ENCODE measurements at regions not wholly inside any gene's neighbourhood (a gene's known extent, or its start where the extent isn't known, plus 50 kb on each side); places are given as distances from the start of the nearest gene placed in this dataset.

- Histone ChIP-seq H3K9me3 (no peaks in the 10 kb centered on the region), H3K36me3 (ENCODE audit: low read depth) (no peaks in the 10 kb centered on the region), H3K4me3 (no peak overlapping the region), H3K4me1 (ENCODE audit: low read depth) (peaks cover 8% of the 10 kb centered on the region)
- no peak for TF ChIP-seq CTCF (IDR thresholded peaks at IDR 0.05)
- ATAC-seq: no peak
- no peak for DNase-seq
- intact Hi-C loops (cut with DNase I, micrococcal nuclease): no loop called here
Observed at GRCh38 chr3:184486614-184487013, 75.0 kb upstream of the EPHB3 start.

- no peak for DNase-seq
- H3K36me3 ChIP-seq (ENCODE audit: low read depth): no peaks in the 10 kb centered on the region
- H3K9me3 ChIP-seq: no peaks in the 10 kb centered on the region
- intact Hi-C loops (cut with DNase I, micrococcal nuclease): no loop called here
- peaks cover 8% of the 10 kb centered on the region for H3K4me1 ChIP-seq (ENCODE audit: low read depth)
- TF ChIP-seq CTCF (IDR thresholded peaks at IDR 0.05): no peak
- no peak overlapping the region for H3K4me3 ChIP-seq
- no peak for ATAC-seq
Observed at GRCh38 chr3:184488577-184488976, 73.0 kb upstream of the EPHB3 start.

- TF ChIP-seq CTCF (IDR thresholded peaks at IDR 0.05): no peak
- no peaks in the 10 kb centered on the region for H3K9me3 ChIP-seq
- ATAC-seq: no peak
- H3K4me1 ChIP-seq (ENCODE audit: low read depth): peaks cover 8% of the 10 kb centered on the region
- DNase-seq: no peak
- H3K4me3 ChIP-seq: no peak overlapping the region
- no peaks in the 10 kb centered on the region for H3K36me3 ChIP-seq (ENCODE audit: low read depth)
- intact Hi-C loops (cut with DNase I, micrococcal nuclease): no loop called here
Observed at GRCh38 chr3:184489268-184489841, 72.2 kb upstream of the EPHB3 start.

- TF ChIP-seq CTCF (IDR thresholded peaks at IDR 0.05): no peak
- Histone ChIP-seq H3K9me3 (no peaks in the 10 kb centered on the region), H3K4me3 (no peak overlapping the region), H3K36me3 (ENCODE audit: low read depth) (no peaks in the 10 kb centered on the region), H3K4me1 (ENCODE audit: low read depth) (peaks cover 8% of the 10 kb centered on the region)
- peak; percentile 13 for ATAC-seq
- no peak for DNase-seq
- intact Hi-C loops (cut with DNase I, micrococcal nuclease): no loop called here
Observed at GRCh38 chr3:184491011-184491576, 70.5 kb upstream of the EPHB3 start.

- ATAC-seq: no peak
Observed at GRCh38 chr3:184491867-184492615, 69.5 kb upstream of the EPHB3 start.

More at GRCh38 chr3:184491867-184492615, 69.5 kb upstream of the EPHB3 start:
- no peak overlapping the region for H3K4me3 ChIP-seq
- no peaks in the 10 kb centered on the region for H3K36me3 ChIP-seq (ENCODE audit: low read depth)
- DNase-seq: peak; percentile 12 to 57 (median 39)
- no peak for TF ChIP-seq CTCF (IDR thresholded peaks at IDR 0.05)
- H3K9me3 ChIP-seq: no peaks in the 10 kb centered on the region
- intact Hi-C loops (cut with DNase I, micrococcal nuclease): no loop called here
- peaks cover 8% of the 10 kb centered on the region for H3K4me1 ChIP-seq (ENCODE audit: low read depth)

Measured in mucosa of descending colon (tissue), 3 donors.